Stimulated activated CD4-positive, alpha-beta T cell treated with anti-CD3 and anti-CD28 coated beads, Interleukin-1b, Interleukin-23, amount 100 ng/mL, for 24 hours (primary cell): ENCODE measurements at regions not wholly inside any gene's neighbourhood (a gene's known extent, or its start where the extent isn't known, plus 50 kb on each side); places are given as distances from the start of the nearest gene placed in this dataset.
"Not testable (repeated sequence)": the region's sequence is repeated elsewhere in the genome, so short reads cannot be mapped to it uniquely, and the experiment has no call there.

Experiments used
- DNase-seq, 4 experiments: peaks; one replicate each; pipeline ENCODE4 v3.0.0-alpha.2; 2020; ENCODE audit warnings: low read depth in 4 of 4, low spot score in 1 of 4

DNA sequence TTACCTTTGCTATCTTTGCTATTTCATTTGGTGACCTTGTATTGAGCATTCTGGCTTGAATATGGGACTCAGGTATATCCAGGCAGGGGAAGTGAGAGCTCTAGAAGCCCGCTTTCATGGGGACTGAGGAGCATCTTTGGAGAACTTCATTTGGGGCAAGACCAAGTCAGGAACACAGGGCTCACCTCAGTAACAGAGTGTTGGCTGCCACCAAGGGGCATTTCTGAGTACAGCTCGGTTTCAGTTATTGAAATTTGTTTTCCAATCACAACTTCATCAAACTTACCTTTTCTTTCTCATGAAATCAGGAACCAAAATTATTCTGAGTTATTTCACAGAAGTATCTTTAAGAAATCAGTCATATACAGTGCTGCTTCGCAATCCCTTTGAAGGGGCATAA is 337.2 kb downstream of the C7orf25 start:
- DNase-seq = no peak

DNA sequence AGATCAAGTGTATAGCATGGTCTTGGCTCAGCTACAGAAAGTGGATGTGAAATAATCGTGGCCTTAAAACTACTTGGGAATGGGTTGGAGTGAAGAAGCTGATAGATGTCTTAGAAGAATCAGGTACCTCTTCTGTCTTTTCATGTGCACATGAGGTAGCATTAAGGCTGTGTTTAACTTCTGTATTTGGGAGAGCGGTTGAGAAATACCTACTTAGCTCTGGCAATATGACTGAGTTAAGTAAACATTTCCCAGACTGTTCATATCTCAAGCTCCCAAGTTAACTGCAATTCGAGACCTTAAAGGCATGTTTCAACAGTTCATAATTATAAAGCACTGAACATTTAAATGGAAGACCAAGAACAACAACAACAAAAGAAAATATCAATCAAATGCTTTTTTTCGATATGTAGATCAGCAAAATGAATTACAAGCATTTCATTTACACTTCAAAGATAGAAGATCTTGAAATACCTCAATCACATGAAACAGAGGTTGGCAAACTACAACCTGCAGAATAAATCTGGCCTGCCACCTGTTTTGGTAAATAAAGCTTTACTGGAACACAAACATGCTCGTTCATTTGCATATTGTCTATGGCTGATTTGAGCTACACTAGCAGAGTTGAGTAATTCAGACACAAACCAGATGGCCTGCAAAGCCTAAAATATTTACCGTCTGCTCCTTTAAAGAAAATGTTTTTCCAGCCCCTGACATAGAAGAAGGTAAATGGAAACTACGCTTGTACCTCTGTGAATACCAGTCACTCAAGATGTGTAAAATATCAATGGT is 337.1 kb upstream of the GLI3 start:
- no peak for DNase-seq

DNA sequence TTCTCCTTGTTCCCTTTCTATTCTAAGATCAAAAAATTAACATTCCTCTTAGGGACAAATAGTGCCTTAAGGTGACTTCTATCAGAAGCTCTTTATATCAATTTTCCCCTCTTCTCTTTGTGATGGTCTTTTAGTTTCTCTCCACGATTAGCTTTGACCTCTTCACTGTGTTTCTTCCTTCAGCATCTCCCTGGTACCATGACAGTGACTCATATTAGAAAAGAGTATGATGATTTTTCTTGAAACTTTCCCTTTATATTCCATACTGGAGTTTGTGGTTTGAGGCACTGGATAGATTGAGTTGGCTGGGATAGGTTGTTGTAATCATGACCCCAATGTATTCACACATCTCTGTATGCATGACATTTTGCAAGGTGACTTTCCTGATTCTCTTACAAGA is 335.6 kb upstream of the GLI3 start:
- no peak for DNase-seq

DNA sequence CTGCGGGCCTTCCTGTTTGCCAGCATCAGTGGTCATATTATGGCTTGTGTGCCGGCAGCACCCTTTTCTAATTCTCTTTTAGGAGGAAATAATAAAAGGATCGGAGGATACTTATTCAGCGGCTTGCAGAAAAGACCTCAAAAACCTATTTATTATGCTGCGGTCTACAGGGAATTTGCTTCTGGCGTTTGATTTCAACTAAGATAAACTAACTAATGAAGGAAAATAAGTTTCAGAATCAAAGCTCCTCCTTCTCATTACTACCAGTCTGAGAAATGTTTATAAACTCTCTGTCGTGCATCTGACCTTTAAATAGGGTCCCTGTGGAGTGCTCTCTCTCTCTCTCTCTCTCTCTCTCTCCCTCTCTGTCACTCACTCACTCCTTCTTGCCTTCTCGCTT is 335.0 kb upstream of the GLI3 start:
- no peak for DNase-seq

DNA sequence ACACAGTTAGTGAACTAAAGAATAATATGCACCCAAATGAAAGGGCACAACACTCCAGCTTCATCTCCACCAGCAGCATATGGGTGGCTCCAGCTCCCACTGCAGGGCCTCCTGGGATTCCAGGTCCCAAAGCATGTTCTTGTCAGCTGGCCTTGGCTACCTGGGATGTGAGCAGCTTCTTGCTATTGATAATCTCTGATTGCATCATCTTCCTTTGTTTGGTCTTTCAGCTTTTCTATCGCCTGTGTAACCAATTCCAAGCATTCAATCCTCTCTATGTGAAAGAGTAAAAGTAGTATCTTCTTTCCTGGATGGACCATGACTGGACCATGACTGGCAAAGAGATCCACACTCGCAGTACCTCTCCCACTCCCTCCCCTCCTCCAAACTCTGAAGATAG is 333.9 kb upstream of the GLI3 start:
- no peak for DNase-seq

DNA sequence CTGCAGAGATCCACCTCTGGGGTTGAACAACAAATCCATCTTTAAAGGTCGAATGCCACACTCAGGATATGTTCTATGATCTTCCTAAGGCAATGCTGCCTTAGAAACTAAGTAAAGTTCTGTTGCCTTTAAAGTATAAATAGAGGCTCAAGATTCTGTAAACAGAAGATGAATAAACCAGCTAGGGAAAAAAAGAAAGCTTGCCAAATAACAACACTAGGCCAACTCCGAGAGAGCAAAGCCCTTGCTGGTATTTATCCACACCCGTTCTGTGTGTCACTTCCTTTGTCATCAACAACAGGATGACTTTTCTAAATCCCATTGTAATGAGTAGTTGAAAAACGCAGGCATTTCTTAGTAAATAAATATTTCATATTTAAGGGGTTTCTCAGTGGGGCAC is 330.0 kb upstream of the GLI3 start:
- DNase-seq = no peak

DNA sequence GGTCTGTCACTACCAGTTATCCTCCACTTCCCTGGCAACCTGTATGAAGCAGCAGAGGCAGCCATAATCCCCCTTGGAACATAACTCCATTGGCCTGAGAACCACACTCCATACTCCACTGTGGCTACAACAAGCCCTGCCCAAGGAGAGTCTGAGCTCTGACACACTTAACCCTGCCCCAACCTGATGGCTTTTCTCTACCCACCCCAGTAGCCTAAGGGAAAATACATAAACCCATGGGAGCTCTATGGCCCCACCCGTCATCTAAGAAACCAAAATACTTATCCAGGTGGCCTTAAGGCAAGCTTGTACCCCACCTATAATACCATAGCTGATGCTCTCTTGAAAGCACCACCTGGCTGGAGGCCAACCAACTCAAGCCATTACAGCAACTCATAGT is 324.8 kb upstream of the GLI3 start:
- DNase-seq = no peak

DNA sequence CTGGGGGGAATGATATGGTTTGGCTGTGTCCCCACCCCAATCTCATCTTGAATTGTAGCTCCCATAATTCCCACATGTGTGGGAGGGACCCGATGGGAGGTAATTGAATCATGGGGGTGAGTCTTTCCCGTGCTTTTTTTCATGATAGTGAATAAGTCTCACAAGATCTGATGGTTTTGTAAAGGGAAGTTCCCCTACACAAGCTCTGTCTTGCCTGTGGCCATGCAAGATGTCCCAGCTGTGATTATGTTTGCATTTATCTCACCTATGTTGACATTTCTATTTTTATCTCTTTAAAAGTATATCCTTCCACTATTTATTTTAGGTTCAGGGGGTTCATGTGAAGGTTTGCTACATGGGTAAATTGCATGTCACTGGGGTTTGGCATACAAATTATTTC is 323.9 kb upstream of the GLI3 start:
- no peak for DNase-seq

DNA sequence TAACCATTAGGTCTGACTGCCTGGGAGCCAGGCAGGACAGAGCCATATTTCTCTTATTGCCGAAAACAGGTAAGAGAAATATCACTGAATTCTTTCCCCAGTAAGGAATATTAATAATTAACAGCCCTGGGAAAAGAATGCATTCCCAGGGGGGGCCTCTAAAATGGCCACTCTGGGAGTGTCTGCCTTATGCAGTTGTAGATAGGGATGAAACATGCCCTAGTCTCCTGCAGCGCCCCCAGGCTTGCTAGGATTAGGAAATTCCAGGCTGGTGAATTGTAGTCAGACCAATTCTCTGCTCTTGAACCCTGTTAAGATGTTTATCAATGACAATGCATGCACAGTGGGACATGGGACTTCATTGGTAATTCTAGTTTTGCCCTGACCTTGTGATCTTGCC is 317.9 kb upstream of the GLI3 start:
- not testable (repeated sequence) for DNase-seq

DNA sequence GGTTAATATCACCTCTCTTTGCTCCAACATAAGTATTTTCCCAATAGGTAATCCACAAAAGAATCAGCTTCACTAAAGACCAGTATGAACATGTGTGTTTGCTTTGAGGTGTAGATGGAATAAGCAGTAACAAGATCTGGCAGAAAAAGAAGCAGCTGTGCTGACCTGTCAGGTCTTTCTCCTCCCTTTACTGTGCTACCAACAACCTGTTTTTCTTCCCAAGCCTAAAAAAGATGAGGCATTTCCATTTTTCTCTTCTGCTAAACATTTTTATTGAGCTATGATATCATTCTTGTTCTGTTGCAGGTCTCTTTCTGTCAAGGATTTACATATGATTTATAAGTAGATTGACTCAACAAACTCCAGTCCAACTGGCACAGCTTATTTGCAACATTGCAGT is 315.2 kb upstream of the GLI3 start:
- no peak for DNase-seq

DNA sequence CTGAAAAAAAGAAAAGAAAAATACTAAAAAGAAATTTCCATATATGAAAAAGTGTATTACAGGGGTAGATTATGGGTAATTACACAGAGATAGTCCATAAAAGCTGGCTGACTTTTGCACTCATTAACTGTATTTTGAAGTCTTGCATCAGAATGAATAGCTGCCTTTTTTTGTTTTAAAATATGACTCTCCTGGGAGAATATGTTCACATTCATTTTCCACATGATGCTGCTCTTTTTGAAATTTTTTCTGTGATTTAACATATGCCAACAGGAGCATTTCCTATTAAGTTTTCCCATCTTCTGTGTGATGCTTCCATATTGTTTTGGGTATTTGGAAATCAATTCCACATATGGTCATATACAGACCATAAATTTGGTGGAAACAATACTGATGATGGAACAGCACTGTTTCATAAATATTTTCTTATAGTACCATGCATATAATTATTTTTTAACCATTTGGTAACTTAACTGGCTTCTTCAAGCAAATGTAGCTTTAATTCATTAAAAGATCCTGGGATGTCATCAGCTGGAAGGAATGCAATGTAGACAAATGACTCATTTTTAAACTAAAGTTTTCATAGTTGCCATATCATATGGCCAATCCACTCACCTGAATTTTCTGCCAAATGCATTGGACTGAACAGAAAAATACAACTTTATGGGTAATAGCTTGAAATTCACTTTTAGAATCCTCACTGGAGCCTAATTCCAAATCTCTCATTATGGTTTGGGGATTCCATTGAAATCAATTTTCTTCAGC is 313.9 kb upstream of the GLI3 start:
- no peak for DNase-seq

DNA sequence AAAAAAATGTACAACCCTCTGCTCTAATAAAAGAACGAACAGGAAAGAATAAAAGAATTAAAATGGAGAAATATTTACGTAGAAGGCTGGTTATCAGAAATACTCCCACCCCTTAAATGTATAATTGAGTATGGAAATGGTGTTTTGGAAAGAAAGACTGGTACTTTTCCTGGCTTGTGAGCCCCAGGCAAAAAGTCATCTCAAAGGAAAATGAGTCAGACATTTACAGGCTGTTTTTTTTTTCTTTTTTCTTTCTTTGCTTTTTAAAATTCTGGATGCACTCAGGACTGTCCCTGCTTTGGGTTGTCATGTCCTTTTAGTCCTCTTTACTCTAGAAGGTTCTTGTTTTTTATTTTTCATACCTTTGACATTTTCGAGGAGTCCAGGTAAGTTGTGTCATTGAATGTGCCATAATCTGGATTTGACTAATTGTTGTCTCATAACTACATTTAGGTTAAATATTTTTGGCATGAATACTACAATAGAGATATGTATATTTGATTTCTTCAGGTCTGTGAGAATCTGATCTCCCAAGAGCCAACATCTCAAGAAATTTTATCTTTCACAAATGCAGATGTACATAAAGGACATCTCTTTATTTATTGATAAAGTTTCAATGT is 313.0 kb upstream of the GLI3 start:
- DNase-seq = no peak

DNA sequence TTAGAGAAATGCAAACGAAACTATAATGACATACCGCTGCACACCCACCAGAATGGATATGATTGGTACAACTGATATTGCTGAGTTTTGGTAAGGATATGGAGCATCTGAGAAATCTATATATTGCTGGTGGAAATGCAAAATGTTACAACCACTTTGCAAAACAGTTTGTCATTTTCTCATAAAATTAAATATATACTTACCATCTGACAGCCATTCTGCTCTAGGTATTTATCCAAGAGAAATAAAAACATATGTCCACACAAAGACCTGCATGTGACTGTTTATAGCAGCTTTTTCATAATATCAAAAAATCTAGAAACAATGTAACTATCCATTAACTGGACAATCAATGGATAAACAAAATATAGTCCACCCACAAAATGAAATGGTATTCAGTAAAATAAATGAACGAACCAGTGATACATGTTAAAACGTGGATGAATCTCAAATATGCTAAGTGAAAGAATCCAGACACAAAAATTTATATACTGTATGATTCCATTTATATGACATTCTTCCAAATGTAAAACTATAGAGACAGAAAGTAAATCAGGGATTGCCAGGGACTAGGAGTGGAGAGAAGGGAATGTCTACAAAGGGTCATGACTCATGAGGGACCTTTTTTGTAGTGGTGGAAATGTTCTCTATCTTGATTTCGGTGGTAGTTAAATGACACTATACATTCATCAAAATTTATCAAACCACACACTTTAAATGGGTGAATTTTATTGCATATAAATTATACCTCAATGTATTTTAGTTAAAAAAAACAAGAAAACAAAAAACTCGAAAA is 312.0 kb upstream of the GLI3 start:
- DNase-seq = no peak

DNA sequence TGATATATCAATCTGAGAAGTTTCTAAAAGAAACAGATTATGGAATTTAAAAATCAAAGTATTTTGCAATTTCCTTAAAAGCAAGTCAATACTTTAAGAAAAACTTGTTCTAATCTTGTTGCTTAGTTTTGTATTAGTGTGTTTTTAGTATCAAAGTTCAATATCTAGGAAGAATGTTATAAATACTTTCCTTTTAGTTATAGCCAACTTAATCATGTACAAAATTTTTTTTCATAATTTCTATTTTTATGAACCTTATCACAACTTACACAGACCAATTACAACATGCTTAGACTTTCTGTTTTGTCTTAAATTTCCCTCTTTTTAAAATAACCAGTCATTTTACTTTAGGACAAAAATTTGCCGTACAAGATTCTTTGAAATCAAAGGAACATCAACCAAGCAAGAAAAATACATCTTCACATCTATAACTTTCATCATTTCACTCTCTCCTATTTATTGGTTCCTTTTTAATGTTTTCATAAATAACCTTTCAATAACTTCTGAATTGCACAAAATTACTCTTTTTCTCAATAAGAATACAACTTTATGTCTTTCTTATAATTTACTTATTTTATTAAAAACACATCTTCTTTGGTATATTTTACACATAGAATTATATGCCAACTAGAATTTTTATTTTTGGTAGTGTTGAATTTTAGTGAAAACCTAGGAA is 308.2 kb upstream of the GLI3 start:
- DNase-seq = no peak

DNA sequence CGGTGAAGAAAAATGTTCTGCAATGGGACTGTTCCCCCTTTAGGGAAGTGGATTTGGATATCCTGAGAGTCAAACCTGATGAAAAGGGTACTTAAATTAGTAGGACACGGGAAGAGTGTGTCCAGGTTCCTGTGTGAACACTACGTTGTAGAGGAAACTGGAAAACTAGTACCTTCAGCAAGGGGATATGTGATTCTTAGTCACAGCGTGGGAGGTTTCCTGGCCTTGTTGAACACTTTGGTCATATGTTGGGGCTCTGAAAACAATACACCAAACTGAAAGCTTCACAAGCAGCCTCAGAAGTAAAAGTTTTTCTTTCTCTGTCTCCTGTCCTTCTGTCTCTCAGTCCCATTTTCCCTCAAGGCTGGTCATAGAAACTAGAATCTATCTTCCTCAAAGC is 306.9 kb upstream of the GLI3 start:
- DNase-seq = no peak

DNA sequence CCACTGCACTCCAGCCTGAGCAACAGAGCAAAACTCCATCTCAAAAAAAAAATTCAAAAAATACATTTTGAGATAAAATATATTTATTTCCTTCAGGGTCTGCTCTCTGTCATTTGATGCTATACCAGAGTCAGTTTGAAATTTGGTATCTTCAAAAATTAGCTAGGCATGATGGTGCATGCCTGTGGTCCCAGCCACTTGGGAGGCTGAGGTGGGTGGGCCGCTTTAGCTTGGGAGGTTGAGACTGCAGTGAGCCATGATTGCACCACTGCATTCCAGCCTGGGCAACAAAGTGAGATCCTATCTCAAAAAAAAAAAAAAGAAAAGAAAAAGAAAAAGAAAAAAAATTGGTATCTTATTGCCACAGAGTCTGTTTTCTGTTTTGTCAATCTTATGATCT is 305.4 kb upstream of the GLI3 start:
- DNase-seq = not testable (repeated sequence)

DNA sequence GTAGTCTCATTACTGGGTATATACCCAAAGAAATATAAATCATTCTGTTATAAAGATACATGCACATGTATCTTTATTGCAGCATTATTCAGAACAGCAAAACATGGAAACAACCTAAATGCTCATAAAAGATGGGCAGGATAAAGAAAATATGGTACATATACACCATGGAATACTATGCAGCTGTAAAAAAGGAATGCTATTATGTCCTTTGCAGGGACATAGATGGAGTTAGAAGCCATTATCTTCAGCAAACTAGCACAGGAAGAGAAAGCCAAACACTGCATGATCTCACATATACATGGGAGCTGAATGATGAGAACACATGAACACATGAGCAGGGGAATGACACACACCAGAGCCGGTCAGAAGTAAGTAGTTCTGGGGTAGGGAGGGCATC is 297.4 kb upstream of the GLI3 start:
- no peak for DNase-seq

DNA sequence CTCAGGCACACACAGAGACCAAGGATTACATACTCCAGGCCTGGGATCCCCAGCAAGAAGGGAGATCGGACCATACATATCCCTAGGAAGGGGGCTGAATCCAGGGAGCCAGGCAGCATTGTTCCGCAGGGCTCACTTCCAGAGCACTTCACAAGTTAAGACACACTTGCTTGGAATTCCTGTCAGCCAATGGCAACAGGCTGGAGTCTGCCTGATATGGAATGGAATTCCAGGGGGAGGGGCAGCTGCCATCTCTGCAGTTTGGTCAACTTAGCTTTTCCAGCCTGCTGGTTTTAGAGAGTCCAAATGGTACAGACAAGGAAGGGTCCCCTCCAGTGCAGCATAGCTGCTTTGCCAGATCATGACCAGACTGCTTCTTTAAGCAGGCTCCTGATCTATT is 290.0 kb upstream of the GLI3 start:
- no peak for DNase-seq

DNA sequence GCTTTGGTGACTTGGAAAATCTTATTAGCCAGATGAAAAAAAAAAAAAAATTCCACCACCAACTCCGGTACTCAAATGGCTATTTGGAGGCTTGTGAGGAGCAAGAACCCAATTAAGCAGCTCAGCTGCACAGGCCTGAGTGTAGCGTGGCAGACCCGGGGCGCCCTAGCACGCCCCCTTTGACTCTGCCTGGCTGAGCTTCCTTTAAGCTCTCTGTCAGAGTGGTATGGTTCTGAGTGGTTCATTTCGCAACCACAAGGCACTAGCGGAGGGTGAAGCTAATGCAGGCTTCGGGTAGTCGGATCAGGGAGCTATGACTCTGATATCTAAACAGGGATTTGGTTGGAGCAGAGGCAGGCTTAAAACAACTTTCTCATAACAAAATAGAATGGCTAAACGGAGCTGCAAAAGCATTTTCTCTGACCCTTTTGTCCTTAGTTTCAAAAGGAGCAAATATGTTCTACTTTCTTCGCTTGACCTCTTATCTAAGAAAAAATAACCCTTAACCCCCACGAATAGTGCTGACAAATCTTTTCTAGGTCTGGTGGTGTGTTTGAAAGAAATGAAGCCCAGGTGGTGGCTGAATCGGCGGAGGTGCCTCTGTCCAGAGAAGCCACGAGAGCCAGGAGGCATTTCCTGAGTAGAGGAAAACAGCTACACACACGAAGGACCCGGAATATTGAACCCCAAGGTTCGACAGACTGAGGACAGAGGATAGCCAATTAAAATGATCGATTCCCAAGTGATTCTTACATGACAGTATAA is 285.4 kb upstream of the GLI3 start:
- no peak for DNase-seq

DNA sequence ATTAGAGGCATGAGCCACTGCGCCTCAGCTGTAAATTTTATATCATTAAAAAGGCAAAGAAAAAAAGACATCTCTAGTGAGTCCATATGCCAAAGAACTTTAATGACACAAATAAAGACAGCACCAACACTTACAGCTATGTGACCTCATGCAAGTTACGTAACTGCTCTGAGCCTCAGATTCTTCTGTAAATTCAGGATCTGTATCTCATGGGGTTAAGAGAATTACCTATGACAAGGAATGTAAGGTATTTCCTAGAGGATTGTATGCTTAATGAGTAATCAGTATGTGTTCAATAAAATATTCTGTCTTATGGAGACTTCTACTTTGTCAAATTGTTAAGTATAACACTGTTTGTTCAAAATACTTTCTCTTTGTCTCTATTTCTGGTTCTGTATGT is 274.0 kb upstream of the GLI3 start:
- DNase-seq = no peak
